Transverse colon (tissue), 4 donors: ENCODE measurements at regions not wholly inside any gene's neighbourhood (a gene's known extent, or its start where the extent isn't known, plus 50 kb on each side); places are given as distances from the start of the nearest gene placed in this dataset.

Experiments used
- DNase-seq: peaks from one replicate; pipeline ENCODE4 v3.0.0-alpha.2; 2019
- H3K27ac ChIP-seq, 4 donors: fragments of 200-600 bp; sonication (generic); 2 replicates each; pipeline ENCODE4 v1.5.1; 2016 to 2018; ENCODE audit warnings: inconsistent platforms in 4 of 4
- H3K27me3 ChIP-seq: fragments of 200-600 bp; sonication (generic); 2 replicates; pipeline ENCODE4 v1.5.1; 2017; ENCODE audit warnings: inconsistent platforms
- H3K36me3 ChIP-seq, 4 donors: fragments of 200-600 bp; sonication (generic); 2 replicates each; pipeline ENCODE4 v1.5.1; 2017 to 2019; ENCODE audit warnings: inconsistent platforms in 4 of 4
- H3K4me1 ChIP-seq, 4 donors: fragments of 200-600 bp; sonication (generic); 2 replicates each; pipeline ENCODE4 v1.5.1; 2017 to 2020; ENCODE audit warnings: inconsistent platforms in 4 of 4
- H3K4me3 ChIP-seq, 4 donors: fragments of 200-600 bp; sonication (generic); 1 replicate in 1 of 4; 2 replicates in 3 of 4; pipeline versions ENCODE4 v1.5.1 to v1.6.1; 2017 to 2019; ENCODE audit warnings: inconsistent platforms in 4 of 4
- H3K9me3 ChIP-seq, 2 donors: fragments of 200-600 bp; sonication (generic); 2 replicates each; pipeline ENCODE4 v1.5.1; 2017 to 2019; ENCODE audit warnings: inconsistent platforms in 2 of 2
- CTCF ChIP-seq, 5 experiments: fragments of 200-600 bp in 3 of 5; fragments of 450-650 bp in 2 of 5; sonication (generic) in 3 of 5; IDR thresholded peaks; 1 replicate in 2 of 5; 2 replicates in 3 of 5; pipeline ENCODE4 v1.5.1; 2016 to 2017; ENCODE audit warnings: antibody characterized with exemption in 5 of 5, inconsistent platforms in 3 of 5, mild to moderate bottlenecking in 2 of 5, moderate library complexity in 1 of 5
- EP300 ChIP-seq: sonication (generic); formaldehyde crosslinking; IDR thresholded peaks from one replicate; pipeline ENCODE4 v1.6.1; 2017; ENCODE audit warnings: antibody characterized with exemption, low read depth
- POLR2A ChIP-seq: fragments of 450-650 bp; IDR thresholded peaks from one replicate; pipeline ENCODE4 v1.6.1; 2016; ENCODE audit warnings: antibody characterized with exemption, mild to moderate bottlenecking, moderate library complexity
- POLR2AphosphoS5 ChIP-seq, 3 donors: sonication (generic); formaldehyde crosslinking; IDR thresholded peaks; one replicate each; pipeline ENCODE4 v1.6.1; 2016; ENCODE audit warnings: antibody characterized with exemption in 3 of 3
- WGBS, 2 donors: methylation state at CpG; one replicate each; pipeline ENCODE4 v1.1.5; 2018; ENCODE audit warnings: low coverage in 1 of 2; 5-methylcytosine and 5-hydroxymethylcytosine counted together
- in situ Hi-C, 4 donors: fragments of 200-750 bp; cut with MboI; loops; one replicate each; pipeline versions ENCODE4 v1.15.0 to v1.15.1; 2017; ENCODE audit warnings: low sequenced_read_pairs in 3 of 4, low pct_ligation_motif_present in 1 of 4, low pct_unique_long_range_greater_than_20kb in 1 of 4
- intact Hi-C: fragments of 100-400 bp; cut with DNase I; formaldehyde crosslinking; loops from one replicate; pipeline ENCODE4 v1.15.1; 2023; ENCODE audit warnings: low total_unique reads

DNA sequence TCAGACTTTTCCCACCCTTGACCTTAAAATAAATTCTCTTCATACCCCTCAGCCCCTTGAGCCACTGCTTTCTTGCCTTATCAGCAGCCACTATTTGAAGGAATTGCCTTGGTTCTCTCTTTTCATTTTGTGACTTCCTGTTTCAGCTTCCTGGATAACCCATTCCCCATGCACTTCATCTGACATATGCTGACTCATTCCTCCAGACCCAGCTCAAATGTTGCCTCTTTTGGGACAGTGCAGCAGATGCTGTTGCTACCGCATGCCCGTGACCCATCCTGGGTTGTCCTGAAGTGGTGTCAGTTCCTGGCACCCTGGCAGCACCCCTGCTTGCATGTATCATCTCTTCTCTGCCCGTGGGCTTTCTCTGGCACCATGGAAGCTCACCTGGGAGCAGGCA lies 496.1 kb downstream of the PTPRU start:
- intact Hi-C loops (no loop called here), in situ Hi-C loops (no loop called here)
- Histone ChIP-seq H3K4me1 (no peaks in the 10 kb centered on the region), H3K27me3 (no peaks in the 10 kb centered on the region), H3K4me3 (no peak overlapping the region), H3K27ac (no peak overlapping the region), H3K9me3 (no peaks in the 10 kb centered on the region), H3K36me3 (no peaks in the 10 kb centered on the region)
- WGBS, 2 donors = 40 to 55% methylated on average over 1 to 3 of the region's 3 CpGs
- DNase-seq = no peak
- TF ChIP-seq POLR2A = no peak
- no peak for TF ChIP-seq POLR2AphosphoS5 (IDR thresholded peaks at IDR 0.05)
- TF ChIP-seq EP300 = no peak
- TF ChIP-seq CTCF (IDR thresholded peaks at IDR 0.05) = no peak

GRCh38 chr1:29730623-29731022 lies 494.3 kb downstream of the PTPRU start:
- TF ChIP-seq POLR2AphosphoS5 (IDR thresholded peaks at IDR 0.05) (no peak), CTCF (IDR thresholded peaks at IDR 0.05) (no peak), POLR2A (no peak), EP300 (no peak)
- Histone ChIP-seq H3K27ac (no peak overlapping the region), H3K4me1 (no peaks in the 10 kb centered on the region), H3K9me3 (no peaks in the 10 kb centered on the region), H3K27me3 (no peaks in the 10 kb centered on the region), H3K36me3 (no peaks in the 10 kb centered on the region), H3K4me3 (no peak overlapping the region)
- intact Hi-C loops = no loop called here
- in situ Hi-C loops = no loop called here
- no peak for DNase-seq
- 38% methylated on average over 5 of the region's 5 CpGs; no CpG with 5 or more reads in 1 of the 2 donors for WGBS, 2 donors

GRCh38 chr1:29729281-29729680 lies 493.0 kb downstream of the PTPRU start:
- Histone ChIP-seq H3K27me3 (no peaks in the 10 kb centered on the region), H3K4me3 (no peak overlapping the region), H3K9me3 (no peaks in the 10 kb centered on the region), H3K36me3 (no peaks in the 10 kb centered on the region), H3K4me1 (no peaks in the 10 kb centered on the region), H3K27ac (no peak overlapping the region)
- DNase-seq = no peak
- WGBS, 2 donors = 67 to 77% methylated on average over 3 to 6 of the region's 6 CpGs
- intact Hi-C loops = no loop called here
- in situ Hi-C loops = no loop called here
- no peak for TF ChIP-seq EP300
- no peak for TF ChIP-seq POLR2AphosphoS5 (IDR thresholded peaks at IDR 0.05)
- no peak for TF ChIP-seq POLR2A
- TF ChIP-seq CTCF (IDR thresholded peaks at IDR 0.05) = no peak

DNA sequence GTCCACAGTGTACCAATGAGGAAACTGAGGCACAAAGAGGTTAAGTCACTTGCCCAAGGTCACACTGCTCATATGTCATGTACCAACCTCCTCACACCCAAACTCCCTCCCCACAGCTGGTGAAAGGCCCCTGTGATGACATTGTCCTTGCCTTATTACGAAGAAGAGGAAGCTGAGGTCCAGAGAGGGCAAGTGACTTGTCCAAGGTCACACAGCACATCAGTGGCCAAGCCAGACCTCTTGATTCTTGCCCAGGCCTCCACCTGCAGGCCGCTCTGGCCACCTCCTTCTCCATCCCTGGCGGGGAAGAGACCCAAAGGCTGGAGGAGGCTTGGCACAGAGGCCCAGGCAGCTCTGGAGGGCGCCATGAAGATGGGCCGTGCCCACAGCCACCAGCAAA lies 492.4 kb downstream of the PTPRU start:
- H3K27me3 ChIP-seq = no peaks in the 10 kb centered on the region
- intact Hi-C loops = no loop called here
- TF ChIP-seq EP300 (no peak), CTCF (IDR thresholded peaks at IDR 0.05) (no peak), POLR2AphosphoS5 (IDR thresholded peaks at IDR 0.05) (no peak), POLR2A (no peak)
- no peak overlapping the region for H3K4me3 ChIP-seq
- no peaks in the 10 kb centered on the region for H3K36me3 ChIP-seq
- H3K9me3 ChIP-seq = no peaks in the 10 kb centered on the region
- no peak for DNase-seq
- H3K27ac ChIP-seq = no peak overlapping the region
- H3K4me1 ChIP-seq = no peaks in the 10 kb centered on the region
- in situ Hi-C loops = no loop called here
- 82% methylated on average over 5 of the region's 5 CpGs; no CpG with 5 or more reads in 1 of the 2 donors for WGBS, 2 donors
